IMR-90 (cell line): ENCODE measurements at regions not wholly inside any gene's neighbourhood (a gene's known extent, or its start where the extent isn't known, plus 50 kb on each side); places are given as distances from the start of the nearest gene placed in this dataset.

Source experiments
- ATAC-seq: fragments of 200-7000 bp; cut with Tn5 transposase; 2 replicates; pipeline ENCODE4 v1.9.1; 2020; ENCODE audit warnings: low read depth, mild to moderate bottlenecking, moderate library complexity
- BruUV-seq: library from RNA; stranded (reverse); fragments of 400-500 nt; replicated peaks from 2 replicates; lab custom pipeline; 2021; lab: Mats Ljungman, UMichigan
- CTCF ChIA-PET: fragments of 300-600 bp; formaldehyde crosslinking; extraction: SDS; loops from one replicate; lab custom pipeline; 2021; ENCODE audit warnings: antibody characterized with exemption; lab: Yijun Ruan, JAX
- POLR2A ChIA-PET: fragments of 300-600 bp; sonication (Branson Sonifier 250); formaldehyde crosslinking; loops from one replicate; lab custom pipeline; 2022; ENCODE audit warnings: antibody characterized with exemption; ENCODE audit not compliant: unreplicated experiment; lab: Charles Lee
- DNase-seq: peaks from one replicate; pipeline ENCODE4 v3.0.0; 2013
- H2AFZ ChIP-seq: replicated peaks from 2 replicates; pipeline ENCODE3; 2013; ENCODE audit warnings: low read length, mild to moderate bottlenecking; ENCODE audit not compliant: poor library complexity
- H2AK5ac ChIP-seq: 2 replicates; pipeline ENCODE4 v1.6.1; 2013; ENCODE audit warnings: low read depth, low read length, inconsistent platforms
- H2AK9ac ChIP-seq: replicated peaks from 2 replicates; pipeline ENCODE3; 2013; ENCODE audit warnings: mild to moderate bottlenecking, low read depth, low read length, moderate library complexity; ENCODE audit not compliant: poor library complexity
- H2BK120ac ChIP-seq: 2 replicates; pipeline ENCODE4 v1.6.1; 2013; ENCODE audit warnings: low read depth, low read length, inconsistent platforms
- H2BK15ac ChIP-seq: 3 replicates; pipeline ENCODE4 v1.6.1; 2013; ENCODE audit warnings: low read depth, low read length, inconsistent platforms
- H2BK20ac ChIP-seq: 2 replicates; pipeline ENCODE4 v1.6.1; 2013; ENCODE audit warnings: low read depth, mild to moderate bottlenecking, inconsistent platforms, low read length, moderate library complexity
- H2BK5ac ChIP-seq: 2 replicates; pipeline ENCODE4 v1.6.1; 2013; ENCODE audit warnings: mild to moderate bottlenecking, low read depth, low read length, inconsistent platforms; ENCODE audit not compliant: poor library complexity, severe bottlenecking
- H3K14ac ChIP-seq: replicated peaks from 2 replicates; pipeline ENCODE4 v1.6.1; 2013; ENCODE audit warnings: low read depth, low read length, inconsistent platforms
- H3K18ac ChIP-seq: 2 replicates; pipeline ENCODE4 v1.6.1; 2013; ENCODE audit warnings: low read depth, low read length, control low read depth
- H3K23ac ChIP-seq: 2 replicates; pipeline ENCODE4 v1.6.1; 2013; ENCODE audit warnings: low read depth, low read length, inconsistent platforms
- H3K27ac ChIP-seq: 2 replicates; pipeline ENCODE4 v1.5.1; 2013; ENCODE audit warnings: mild to moderate bottlenecking, control low read depth, low read length; ENCODE audit not compliant: insufficient read depth
- H3K27me3 ChIP-seq: 2 replicates; pipeline ENCODE4 v1.6.1; 2013; ENCODE audit warnings: low read length; ENCODE audit not compliant: control insufficient read depth, insufficient read depth
- H3K36me3 ChIP-seq: 2 replicates; pipeline ENCODE4 v1.6.1; 2013; ENCODE audit warnings: low read length, mixed read lengths; ENCODE audit not compliant: control insufficient read depth, insufficient read depth
- H3K4ac ChIP-seq: 2 replicates; pipeline ENCODE4 v1.6.1; 2013; ENCODE audit warnings: low read depth, low read length, inconsistent platforms
- H3K4me1 ChIP-seq: 2 replicates; pipeline ENCODE4 v1.6.1; 2013; ENCODE audit warnings: low read length, mixed read lengths; ENCODE audit not compliant: control insufficient read depth, insufficient read depth
- H3K4me2 ChIP-seq: 2 replicates; pipeline ENCODE4 v1.6.1; 2013; ENCODE audit warnings: low read depth, mild to moderate bottlenecking, control low read depth, low read length, moderate library complexity
- H3K4me3 ChIP-seq: 2 replicates; pipeline ENCODE4 v1.5.1; 2013; ENCODE audit warnings: low read depth, mild to moderate bottlenecking, control low read depth, low read length, moderate library complexity; ENCODE audit not compliant: insufficient read depth
- H3K56ac ChIP-seq: 2 replicates; pipeline ENCODE4 v1.6.1; 2013; ENCODE audit warnings: low read length, inconsistent platforms; ENCODE audit not compliant: insufficient read depth; ENCODE audit errors: extremely low read depth
- H3K79me1 ChIP-seq, 2 experiments: 2 replicates each; pipeline ENCODE4 v1.6.1; 2013; ENCODE audit warnings: low read length in 2 of 2, inconsistent platforms in 1 of 2, low read depth in 1 of 2
- H3K9ac ChIP-seq: 2 replicates; pipeline ENCODE4 v1.6.1; 2013; ENCODE audit warnings: low read depth, low read length, control low read depth
- H3K9me1 ChIP-seq: 2 replicates; pipeline ENCODE4 v1.6.1; 2013; ENCODE audit warnings: low read length, inconsistent platforms; ENCODE audit not compliant: insufficient read depth
- H3K9me3 ChIP-seq: 2 replicates; pipeline ENCODE4 v1.6.1; 2013; ENCODE audit warnings: low read length; ENCODE audit not compliant: control insufficient read depth, insufficient read depth
- H4K20me1 ChIP-seq: 2 replicates; pipeline ENCODE4 v1.6.1; 2013; ENCODE audit warnings: low read length, inconsistent platforms; ENCODE audit not compliant: insufficient read depth
- H4K5ac ChIP-seq: 2 replicates; pipeline ENCODE4 v1.6.1; 2013; ENCODE audit warnings: mild to moderate bottlenecking, low read depth, low read length, control low read depth
- H4K8ac ChIP-seq, 2 experiments: 2 replicates each; pipeline ENCODE4 v1.6.1; 2013; ENCODE audit warnings: low read depth in 2 of 2, low read length in 2 of 2, control low read depth in 1 of 2, inconsistent platforms in 1 of 2
- H4K91ac ChIP-seq: 2 replicates; pipeline ENCODE4 v1.6.1; 2013; ENCODE audit warnings: low read depth, low read length, inconsistent platforms; ENCODE audit not compliant: insufficient read depth
- CEBPB ChIP-seq: IDR thresholded peaks from 2 replicates; pipeline ENCODE4 v1.6.1; 2012; ENCODE audit warnings: low read depth, low read length, improper control_type of control experiment
- CHD1 ChIP-seq: IDR thresholded peaks from 2 replicates; pipeline ENCODE4 v1.6.1; 2012; ENCODE audit warnings: low read depth, low read length, improper control_type of control experiment
- CTCF ChIP-seq: conservative IDR thresholded peaks from 2 replicates; pipeline ENCODE4 v1.5.1; 2012; ENCODE audit warnings: mild to moderate bottlenecking, low read depth, low read length, improper control_type of control experiment
- ELK1 ChIP-seq: fragments of 150-350 bp; IDR thresholded peaks from 2 replicates; pipeline ENCODE4 v1.6.1; 2016; ENCODE audit warnings: low read depth, mild to moderate bottlenecking, low read length, moderate library complexity, borderline replicate concordance
- MAZ ChIP-seq: IDR thresholded peaks from 2 replicates; pipeline ENCODE4 v1.6.1; 2012; ENCODE audit warnings: low read depth, mild to moderate bottlenecking, low read length, improper control_type of control experiment, moderate library complexity, borderline replicate concordance
- MXI1 ChIP-seq: IDR thresholded peaks from 2 replicates; pipeline ENCODE4 v1.6.1; 2012; ENCODE audit warnings: low read depth, mild to moderate bottlenecking, low read length, moderate library complexity, borderline replicate concordance
- NFE2L2 ChIP-seq: fragments of 150-350 bp; IDR thresholded peaks from 2 replicates; pipeline ENCODE4 v1.6.1; 2016; ENCODE audit warnings: low read depth, mild to moderate bottlenecking, low read length
- POLR2A ChIP-seq: IDR thresholded peaks from 2 replicates; pipeline ENCODE4 v1.6.1; 2012; ENCODE audit warnings: mild to moderate bottlenecking, low read depth, low read length
- RFX5 ChIP-seq: IDR thresholded peaks from 2 replicates; pipeline ENCODE4 v1.8.0; 2012; ENCODE audit warnings: low read depth, mild to moderate bottlenecking, low read length, moderate library complexity
- WGBS, 2 experiments: methylation state at CpG; one replicate each; pipeline versions ENCODE4 v1.1.5 to v1.1.7; 2013; ENCODE audit warnings: missing lambda C conversion rate in 2 of 2; ENCODE audit not compliant: insufficient read length in 1 of 2; ENCODE audit errors: extremely low coverage in 2 of 2; 5-methylcytosine and 5-hydroxymethylcytosine counted together
- dilution Hi-C: fragments of 300-500 bp; cut with HindIII; formaldehyde crosslinking; loops from one replicate; pipeline ENCODE4 v1.14.3; 2018; ENCODE audit warnings: low sequenced_read_pairs; ENCODE audit not compliant: unreplicated experiment
- in situ Hi-C: fragments of 300-500 bp; cut with MboI; formaldehyde crosslinking; loops from 3 replicates; pipeline ENCODE4 v1.14.3; 2019; ENCODE audit warnings: low sequenced_read_pairs, inconsistent platforms, mixed read lengths
- intact Hi-C: fragments of 100-400 bp; cut with micrococcal nuclease; formaldehyde crosslinking; loops from 2 replicates; pipeline ENCODE4 v1.10.0; 2022

- TF ChIP-seq CEBPB, result peak; percentile 73
These were observed 117.3 kb downstream of the POSTN start (continued) for GRCh38 chr13:37481011-37481884.

- ChIA-PET CTCF (interaction anchor here (1.3 kb wide), 1 partner anchor 373 kb away, joined by 4 read pairs; no protein-coding TSS in a partner anchor), POLR2A (no interaction called here)
- no peak overlapping the region for H2BK120ac ChIP-seq
- H3K4ac ChIP-seq, result no peak overlapping the region
- no peak overlapping the region for H3K4me2 ChIP-seq
- H3K56ac ChIP-seq, result no peak overlapping the region
- no peaks in the 10 kb centered on the region for H3K9me3 ChIP-seq
- H3K27me3 ChIP-seq, result no peaks in the 10 kb centered on the region
- no peak overlapping the region for H3K14ac ChIP-seq
- no peak for ATAC-seq
- intact Hi-C loops (loop anchor here (5.0 kb wide), 2 partner anchors 117 to 373 kb away; partner anchors contain the start of genes CSNK1A1L and POSTN), in situ Hi-C loops (no loop called here), dilution Hi-C loops (no loop called here)
- no peaks in the 10 kb centered on the region for H3K79me1 ChIP-seq
- no peak overlapping the region for H2BK5ac ChIP-seq
- H2AK5ac ChIP-seq, result no peak overlapping the region
- TF ChIP-seq MAZ (no peak), MXI1 (no peak), NFE2L2 (no peak), RFX5 (no peak), CTCF (no peak), CHD1 (no peak), POLR2A (no peak), ELK1 (no peak)
- H3K9ac ChIP-seq, result no peak overlapping the region
- H3K4me1 ChIP-seq, result peaks cover 6% of the 10 kb centered on the region
- H3K36me3 ChIP-seq, result no peaks in the 10 kb centered on the region
- H2BK20ac ChIP-seq, result no peak overlapping the region
- H3K23ac ChIP-seq, result no peak overlapping the region
- no peak overlapping the region for H3K4me3 ChIP-seq
- peaks cover 6% of the 10 kb centered on the region; the same call in 1 of the 2 replicates for H3K9me1 ChIP-seq
- no peak overlapping the region for H2AFZ ChIP-seq
- no peak overlapping the region for H2AK9ac ChIP-seq
- H4K5ac ChIP-seq, result no peak overlapping the region
- H3K18ac ChIP-seq, result no peak overlapping the region
- no peak overlapping the region for H4K91ac ChIP-seq
- no TSS peak for BruUV-seq
- WGBS, 2 experiments, result no CpG with 5 or more reads among the region's 1 CpG
- no peak overlapping the region for H2BK15ac ChIP-seq
- H3K27ac ChIP-seq, result no peak overlapping the region
- DNase-seq, result peak; percentile 23
- no peaks in the 10 kb centered on the region for H4K20me1 ChIP-seq
- no peak overlapping the region for H4K8ac ChIP-seq
These were observed 118.7 kb downstream of the POSTN start for GRCh38 chr13:37479916-37480315.
